ENCODE measurements at regions not wholly inside any gene's neighbourhood (a gene's known extent, or its start where the extent isn't known, plus 50 kb on each side); places are given as distances from the start of the nearest gene placed in this dataset.
"Not testable (repeated sequence)": the region's sequence is repeated elsewhere in the genome, so short reads cannot be mapped to it uniquely, and the experiment has no call there.

- Histone ChIP-seq H3K4me3 (ENCODE audit: low read depth, low read length) (no peak overlapping the region), H3K36me3 (ENCODE audit: control insufficient read depth in 1 of 2, insufficient read depth in 2 of 2, low read length in 2 of 2) (no peaks in the 10 kb centered on the region), H3K14ac (ENCODE audit: low read length) (no peak overlapping the region), H4K8ac (ENCODE audit: low read depth, low read length) (no peak overlapping the region), H2BK12ac (ENCODE audit: low read length) (no peak overlapping the region), H2AFZ (ENCODE audit: insufficient read depth, low read length, poor library complexity) (no peak overlapping the region), H3K4me2 (ENCODE audit: low read length) (no peak overlapping the region), H3K79me1 (ENCODE audit: low read length) (peaks cover 5% of the 10 kb centered on the region), H3K18ac (ENCODE audit: low read length) (no peak overlapping the region), H2AK5ac (ENCODE audit: low read length) (no peak overlapping the region), H3K4ac (ENCODE audit: low read depth, low read length) (no peak overlapping the region), H3K9me3 (ENCODE audit: insufficient read depth, low read depth, low read length) (no peaks in the 10 kb centered on the region), H2BK5ac (ENCODE audit: low read depth, low read length, poor library complexity) (no peak overlapping the region), H4K91ac (ENCODE audit: low read depth, low read length) (no peak overlapping the region), H3K79me2 (ENCODE audit: control insufficient read depth, insufficient read depth, low read length, poor library complexity) (no peaks in the 10 kb centered on the region), H2BK120ac (ENCODE audit: insufficient read depth, low read length, poor library complexity) (no peak overlapping the region), H3K27ac (ENCODE audit: low read depth, low read length) (no peak overlapping the region), H4K12ac (ENCODE audit: low read depth, low read length) (no peak overlapping the region), H3K23ac (ENCODE audit: low read length) (no peak overlapping the region), H3K9ac (ENCODE audit: low read length) (no peak overlapping the region), H3K27me3 (ENCODE audit: insufficient read depth, low read length) (no peaks in the 10 kb centered on the region), H3K4me1 (ENCODE audit: control insufficient read depth in 1 of 2, insufficient read depth in 2 of 2, low read length in 2 of 2) (peaks cover 5 to 7% of the 10 kb centered on the region in 2 experiments)
- no peak for DNase-seq
- no CpG with 5 or more reads among the region's 8 CpGs for WGBS (ENCODE audit: extremely low coverage, insufficient coverage, insufficient read length)
These were observed 353.1 kb downstream of the CDC5L start for GRCh38 chr6:44740566-44741120.

- Histone ChIP-seq H3K36me3 (ENCODE audit: control insufficient read depth in 1 of 2, insufficient read depth in 2 of 2, low read length in 2 of 2) (no peaks in the 10 kb centered on the region), H3K9me3 (ENCODE audit: insufficient read depth, low read depth, low read length) (no peaks in the 10 kb centered on the region), H3K4ac (ENCODE audit: low read depth, low read length) (no peak overlapping the region), H2AK5ac (ENCODE audit: low read length) (no peak overlapping the region), H4K8ac (ENCODE audit: low read depth, low read length) (no peak overlapping the region), H3K23ac (ENCODE audit: low read length) (no peak overlapping the region), H2BK12ac (ENCODE audit: low read length) (no peak overlapping the region), H2BK120ac (ENCODE audit: insufficient read depth, low read length, poor library complexity) (no peak overlapping the region), H3K79me2 (ENCODE audit: control insufficient read depth, insufficient read depth, low read length, poor library complexity) (no peaks in the 10 kb centered on the region), H3K27me3 (ENCODE audit: insufficient read depth, low read length) (no peaks in the 10 kb centered on the region), H4K91ac (ENCODE audit: low read depth, low read length) (no peak overlapping the region), H3K27ac (ENCODE audit: low read depth, low read length) (no peak overlapping the region), H3K4me3 (ENCODE audit: low read depth, low read length) (no peak overlapping the region), H3K4me2 (ENCODE audit: low read length) (no peak overlapping the region), H3K18ac (ENCODE audit: low read length) (no peak overlapping the region), H3K14ac (ENCODE audit: low read length) (no peak overlapping the region), H2BK5ac (ENCODE audit: low read depth, low read length, poor library complexity) (no peak overlapping the region), H2AFZ (ENCODE audit: insufficient read depth, low read length, poor library complexity) (no peak overlapping the region), H3K9ac (ENCODE audit: low read length) (no peak overlapping the region), H4K12ac (ENCODE audit: low read depth, low read length) (no peak overlapping the region), H3K4me1 (ENCODE audit: control insufficient read depth in 1 of 2, insufficient read depth in 2 of 2, low read length in 2 of 2) (peaks cover 5 to 7% of the 10 kb centered on the region in 2 experiments), H3K79me1 (ENCODE audit: low read length) (peaks cover 5% of the 10 kb centered on the region)
- no peak for DNase-seq
- no CpG with 5 or more reads among the region's 2 CpGs for WGBS (ENCODE audit: extremely low coverage, insufficient coverage, insufficient read length)
These were observed 354.7 kb downstream of the CDC5L start for GRCh38 chr6:44742201-44742600.

GRCh38 chr6:44742828-44743372 lies 355.4 kb downstream of the CDC5L start:
- Histone ChIP-seq H3K27ac (ENCODE audit: low read depth, low read length) (no peak overlapping the region), H3K9ac (ENCODE audit: low read length) (no peak overlapping the region), H2BK5ac (ENCODE audit: low read depth, low read length, poor library complexity) (no peak overlapping the region), H2AFZ (ENCODE audit: insufficient read depth, low read length, poor library complexity) (no peak overlapping the region), H3K9me3 (ENCODE audit: insufficient read depth, low read depth, low read length) (no peaks in the 10 kb centered on the region), H3K4me1 (ENCODE audit: control insufficient read depth in 1 of 2, insufficient read depth in 2 of 2, low read length in 2 of 2) (peaks cover 5 to 7% of the 10 kb centered on the region in 2 experiments), H3K36me3 (ENCODE audit: control insufficient read depth in 1 of 2, insufficient read depth in 2 of 2, low read length in 2 of 2) (no peaks in the 10 kb centered on the region), H4K8ac (ENCODE audit: low read depth, low read length) (no peak overlapping the region), H3K27me3 (ENCODE audit: insufficient read depth, low read length) (no peaks in the 10 kb centered on the region), H3K4ac (ENCODE audit: low read depth, low read length) (no peak overlapping the region), H4K91ac (ENCODE audit: low read depth, low read length) (no peak overlapping the region), H3K79me1 (ENCODE audit: low read length) (peaks cover 5% of the 10 kb centered on the region), H2AK5ac (ENCODE audit: low read length) (no peak overlapping the region), H2BK120ac (ENCODE audit: insufficient read depth, low read length, poor library complexity) (no peak overlapping the region), H3K14ac (ENCODE audit: low read length) (no peak overlapping the region), H4K12ac (ENCODE audit: low read depth, low read length) (no peak overlapping the region), H3K18ac (ENCODE audit: low read length) (no peak overlapping the region), H2BK12ac (ENCODE audit: low read length) (no peak overlapping the region), H3K79me2 (ENCODE audit: control insufficient read depth, insufficient read depth, low read length, poor library complexity) (no peaks in the 10 kb centered on the region), H3K4me2 (ENCODE audit: low read length) (no peak overlapping the region), H3K23ac (ENCODE audit: low read length) (no peak overlapping the region), H3K4me3 (ENCODE audit: low read depth, low read length) (no peak overlapping the region)
- no peak for DNase-seq
- no CpG with 5 or more reads among the region's 2 CpGs for WGBS (ENCODE audit: extremely low coverage, insufficient coverage, insufficient read length)

GRCh38 chr6:44760116-44760515 lies 372.6 kb downstream of the CDC5L start:
- not testable (repeated sequence) for H3K9me3 ChIP-seq (ENCODE audit: insufficient read depth, low read depth, low read length); H3K36me3 ChIP-seq (ENCODE audit: control insufficient read depth in 1 of 2, insufficient read depth in 2 of 2, low read length in 2 of 2); H4K91ac ChIP-seq (ENCODE audit: low read depth, low read length); H3K27me3 ChIP-seq (ENCODE audit: insufficient read depth, low read length); H2BK12ac ChIP-seq (ENCODE audit: low read length); DNase-seq; H4K12ac ChIP-seq (ENCODE audit: low read depth, low read length); H3K18ac ChIP-seq (ENCODE audit: low read length); H3K4ac ChIP-seq (ENCODE audit: low read depth, low read length); H3K79me2 ChIP-seq (ENCODE audit: control insufficient read depth, insufficient read depth, low read length, poor library complexity); H3K4me2 ChIP-seq (ENCODE audit: low read length); H2BK120ac ChIP-seq (ENCODE audit: insufficient read depth, low read length, poor library complexity); H3K23ac ChIP-seq (ENCODE audit: low read length); H4K8ac ChIP-seq (ENCODE audit: low read depth, low read length); H3K14ac ChIP-seq (ENCODE audit: low read length); H3K4me3 ChIP-seq (ENCODE audit: low read depth, low read length); H2BK5ac ChIP-seq (ENCODE audit: low read depth, low read length, poor library complexity); H3K27ac ChIP-seq (ENCODE audit: low read depth, low read length); H2AFZ ChIP-seq (ENCODE audit: insufficient read depth, low read length, poor library complexity); H2AK5ac ChIP-seq (ENCODE audit: low read length); H3K79me1 ChIP-seq (ENCODE audit: low read length); H3K9ac ChIP-seq (ENCODE audit: low read length); H3K4me1 ChIP-seq (ENCODE audit: control insufficient read depth in 1 of 2, insufficient read depth in 2 of 2, low read length in 2 of 2)
- no CpG with 5 or more reads among the region's 18 CpGs for whole genome bisulfite sequencing (ENCODE audit: extremely low coverage, insufficient coverage, insufficient read length)

Measured in trophoblast cell (in vitro differentiated cells and primary cell).